K562 (cell line): ENCODE measurements at regions not wholly inside any gene's neighbourhood (a gene's known extent, or its start where the extent isn't known, plus 50 kb on each side); places are given as distances from the start of the nearest gene placed in this dataset.

Experiments used
- ATAC-seq: fragments of 200-7000 bp; cut with Tn5 transposase; 3 replicates; pipeline ENCODE4 v1.9.1; 2020; ENCODE audit warnings: moderate library complexity
- BruUV-seq: library from RNA; stranded (reverse); fragments of 400-500 nt; replicated peaks from 2 replicates; lab custom pipeline; 2021; lab: Mats Ljungman, UMichigan
- CTCF ChIA-PET: fragments of 300-600 bp; formaldehyde crosslinking; extraction: SDS; loops from one replicate; lab custom pipeline; 2021; ENCODE audit warnings: low intra/inter-chr PET ratio; lab: Yijun Ruan, JAX
- POLR2A ChIA-PET: fragments of 300-600, 350-650 bp; sonication (Branson Sonifier 250); formaldehyde crosslinking; extraction: SDS; loops from one replicate; lab custom pipeline; 2021; ENCODE audit warnings: antibody characterized with exemption, inconsistent platforms; lab: Yijun Ruan, JAX
- DNase-seq, 4 experiments: peaks; one replicate each; pipeline versions ENCODE4 v3.0.0 to v3.0.0-alpha.2; 2011 to 2018; ENCODE audit warnings: low spot score in 3 of 4, mixed read lengths in 3 of 4; ENCODE audit errors: extremely low read depth in 1 of 4
- FAIRE-seq: peaks from 2 replicates; lab custom pipeline; 2011; peaks lifted over from hg19 to GRCh38; lab: Jason Lieb, UNC
- H2AFZ ChIP-seq: 2 replicates; pipeline ENCODE4 v1.6.0; 2011; ENCODE audit warnings: low read depth, low read length, control low read depth, inconsistent platforms
- H3K27ac ChIP-seq: fragments of 200-600 bp; 3 replicates; pipeline ENCODE4 v1.8.0; 2011; ENCODE audit warnings: low read depth, mild to moderate bottlenecking, control low read depth, inconsistent platforms, low read length, moderate library complexity, mixed read lengths; ENCODE audit errors: extremely low read depth
- H3K27me3 ChIP-seq, 2 experiments: fragments of 300-600 bp in 1 of 2; 2 replicates in 1 of 2; 3 replicates in 1 of 2; pipeline versions ENCODE4 v1.6.0 to v1.8.0; 2011; ENCODE audit warnings: inconsistent platforms in 2 of 2, low read length in 2 of 2, mild to moderate bottlenecking in 1 of 2, mixed read lengths in 1 of 2, moderate library complexity in 1 of 2; ENCODE audit not compliant: control insufficient read depth in 2 of 2, insufficient read depth in 2 of 2
- H3K36me3 ChIP-seq: fragments of 300-600 bp; 3 replicates; pipeline ENCODE4 v1.8.0; 2011; ENCODE audit warnings: mild to moderate bottlenecking, low read length, inconsistent platforms; ENCODE audit not compliant: control insufficient read depth, insufficient read depth
- H3K4me1 ChIP-seq, 2 experiments: fragments of 200-600 bp in 1 of 2; replicated peaks in 1 of 2; 2 replicates in 1 of 2; 3 replicates in 1 of 2; pipeline versions ENCODE4 v1.5.1 to v1.8.0; 2011; ENCODE audit warnings: inconsistent platforms in 2 of 2, low read length in 2 of 2, mild to moderate bottlenecking in 1 of 2, mixed read lengths in 1 of 2, moderate library complexity in 1 of 2; ENCODE audit not compliant: control insufficient read depth in 2 of 2, insufficient read depth in 2 of 2
- H3K4me2 ChIP-seq: 2 replicates; pipeline ENCODE4 v1.6.1; 2011; ENCODE audit warnings: low read length, control low read depth, inconsistent platforms, mixed read lengths; ENCODE audit not compliant: insufficient read depth
- H3K4me3 ChIP-seq: fragments of 200-600 bp; sonication (generic), shearing (Covaris generic); 2 replicates; pipeline ENCODE4 v1.5.1; 2016; ENCODE audit warnings: control low read depth, inconsistent platforms
- H3K79me2 ChIP-seq: fragments of 200-600 bp; 3 replicates; pipeline ENCODE4 v1.8.0; 2011; ENCODE audit warnings: low read length, inconsistent platforms; ENCODE audit not compliant: control insufficient read depth, insufficient read depth
- H3K9ac ChIP-seq, 2 experiments: 2 replicates each; pipeline versions ENCODE4 v1.6.0 to v1.6.1; 2011; ENCODE audit warnings: low read depth in 2 of 2, low read length in 2 of 2, control low read depth in 1 of 2, inconsistent platforms in 1 of 2, mild to moderate bottlenecking in 1 of 2, mixed read lengths in 1 of 2; ENCODE audit not compliant: insufficient read depth in 1 of 2
- H3K9me1 ChIP-seq: one replicate; pipeline ENCODE4 v1.6.0; 2011; ENCODE audit warnings: inconsistent platforms, mild to moderate bottlenecking, low read length, moderate library complexity; ENCODE audit not compliant: control insufficient read depth, insufficient read depth
- H3K9me3 ChIP-seq: replicated peaks from 2 replicates; pipeline ENCODE4 v1.5.1; 2011; ENCODE audit warnings: low read depth, low read length, inconsistent platforms; ENCODE audit not compliant: control insufficient read depth, insufficient read depth
- H4K20me1 ChIP-seq: replicated peaks from 2 replicates; pipeline ENCODE4 v1.6.1; 2011; ENCODE audit warnings: low read length, inconsistent platforms, mixed read lengths; ENCODE audit not compliant: control insufficient read depth, insufficient read depth
- ILF3 ChIP-seq: fragments of 450-650 bp; IDR thresholded peaks from 2 replicates; pipeline ENCODE4 v1.6.1; 2018; ENCODE audit warnings: antibody characterized with exemption, mild to moderate bottlenecking, moderate library complexity, borderline replicate concordance
- KLF1 ChIP-seq: fragments of 450-650 bp; IDR thresholded peaks from 2 replicates; pipeline ENCODE4 v1.6.1; 2016; ENCODE audit warnings: missing genetic modification characterization, missing compliant biosample characterization
- MIER1 ChIP-seq: fragments of 450-650 bp; IDR thresholded peaks from 2 replicates; pipeline ENCODE4 v1.6.1; 2016; ENCODE audit warnings: antibody characterized with exemption, mild to moderate bottlenecking, low read depth
- NR2C2 ChIP-seq, 2 experiments: fragments of 200-800 bp in 1 of 2; sonication (Bioruptor generic) in 1 of 2; sonication (generic) in 1 of 2; formaldehyde crosslinking in 1 of 2; IDR thresholded peaks; 2 replicates each; pipeline versions ENCODE4 v1.6.1 to v1.8.0; 2016 to 2022; ENCODE audit warnings: mild to moderate bottlenecking in 1 of 2, missing compliant biosample characterization in 1 of 2, missing genetic modification characterization in 1 of 2, missing genetic modification reagents in 1 of 2
- RAD21 ChIP-seq, 2 experiments: fragments of 250-450 bp in 1 of 2; fragments of 450-650 bp in 1 of 2; sonication (Bioruptor Pico) in 1 of 2; formaldehyde crosslinking in 1 of 2; IDR thresholded peaks in 1 of 2; conservative IDR thresholded peaks in 1 of 2; 2 replicates each; pipeline versions ENCODE4 v1.4.0 to v1.8.0; 2020 to 2022; ENCODE audit warnings: mild to moderate bottlenecking in 2 of 2, moderate library complexity in 1 of 2
- TFAM ChIP-seq: fragments of 250-450 bp; sonication (Bioruptor Pico); conservative IDR thresholded peaks from 2 replicates; pipeline ENCODE4 v1.5.0; 2021; ENCODE audit warnings: mild to moderate bottlenecking, moderate library complexity
- U2AF2 ChIP-seq: fragments of 200-400 bp; formaldehyde crosslinking; optimal IDR thresholded peaks from 2 replicates; pipeline ENCODE3; 2017; ENCODE audit warnings: low read depth, mild to moderate bottlenecking, low read length
- WGBS: fragments of 100-300 bp; shearing (Covaris generic); methylation state at CpG from one replicate; pipeline ENCODE4 v1.1.6; 2016; ENCODE audit warnings: low coverage, mixed read lengths; ENCODE audit not compliant: insufficient coverage; ENCODE audit errors: missing lambda C conversion rate; 5-methylcytosine and 5-hydroxymethylcytosine counted together
- in situ Hi-C: fragments of 300-500 bp; cut with MboI; formaldehyde crosslinking; loops from 4 replicates; pipeline ENCODE4 v1.15.0; 2018; ENCODE audit warnings: inconsistent platforms, mixed read lengths
- intact Hi-C: fragments of 100-400 bp; cut with micrococcal nuclease; formaldehyde crosslinking; loops from 2 replicates; pipeline ENCODE4 v1.14.2; 2022
- TF ChIP-seq, protein P1 (sequence below), 2 experiments: fragments of 450-650 bp; formaldehyde crosslinking in 1 of 2; IDR thresholded peaks; 2 replicates each; pipeline versions ENCODE4 v1.4.0 to v1.6.1; 2014 to 2020; ENCODE audit warnings: mild to moderate bottlenecking in 2 of 2, borderline replicate concordance in 1 of 2, low read depth in 1 of 2
- TF ChIP-seq, protein P2 (sequence below): fragments of 450-650 bp; conservative IDR thresholded peaks from 2 replicates; pipeline ENCODE4 v1.6.1; 2016; ENCODE audit warnings: missing genetic modification characterization, low read depth, mild to moderate bottlenecking, missing compliant biosample characterization, moderate library complexity

DNA sequence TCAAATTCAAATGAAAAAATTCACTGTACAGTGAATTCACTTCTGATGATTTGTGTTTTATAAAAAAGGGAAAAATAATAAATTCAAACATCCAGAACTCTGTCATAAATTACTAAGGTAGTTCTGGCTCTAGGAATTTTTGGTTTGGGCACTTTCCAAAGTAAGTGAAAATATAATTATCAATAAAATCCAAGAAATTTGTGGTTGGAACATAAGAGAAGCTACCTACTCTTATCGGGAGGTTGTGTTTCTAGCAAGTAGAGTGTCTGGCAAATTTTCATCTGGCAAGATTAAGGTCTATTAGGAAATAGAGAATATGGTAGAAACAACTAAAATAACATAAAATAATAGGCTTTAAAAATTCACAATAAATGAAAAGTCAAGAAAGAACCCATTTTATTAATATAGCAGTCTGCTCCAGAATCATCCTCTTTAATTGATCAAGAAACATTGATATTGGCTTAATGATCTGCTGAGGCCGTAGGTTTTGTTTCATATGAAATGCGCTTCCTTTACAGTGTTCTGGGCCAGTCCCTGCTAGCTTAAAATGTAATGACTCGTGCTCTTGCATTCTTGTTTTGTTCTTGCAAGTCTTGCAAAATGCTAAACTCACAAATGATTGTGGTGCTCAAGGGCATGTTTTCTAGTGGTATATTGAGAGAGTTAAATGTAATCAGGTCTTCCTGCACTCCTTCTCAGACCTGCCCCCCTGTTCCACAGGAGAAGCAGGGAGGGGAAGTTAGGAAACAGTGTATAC, 331.4 kb downstream of the RAPGEF2 start:
- H3K9me3 ChIP-seq = no peaks in the 10 kb centered on the region
- H3K36me3 ChIP-seq = no peaks in the 10 kb centered on the region
- H3K79me2 ChIP-seq = no peaks in the 10 kb centered on the region
- no peak overlapping the region for H2AFZ ChIP-seq
- ChIA-PET CTCF (no interaction called here), POLR2A (no interaction called here)
- intact Hi-C loops = no loop called here
- ATAC-seq = no peak
- no peak overlapping the region for H3K4me2 ChIP-seq
- no peak overlapping the region for H3K4me3 ChIP-seq
- in situ Hi-C loops = loop anchor here (25.0 kb wide), 2 partner anchors 697 to 1172 kb away; no protein-coding TSS in a partner anchor
- H3K27ac ChIP-seq = no peak overlapping the region
- BruUV-seq = no TSS peak
- DNase-seq = no peak
- FAIRE-seq = no peak
- no peak overlapping the region for H3K9ac ChIP-seq
- no peaks in the 10 kb centered on the region for H4K20me1 ChIP-seq
- H3K27me3 ChIP-seq = peaks cover 2 to 6% of the 10 kb centered on the region in 2 experiments; a peak in 1 of 5 replicates
- no peaks in the 10 kb centered on the region for H3K4me1 ChIP-seq
- H3K9me1 ChIP-seq = no peaks in the 10 kb centered on the region
- WGBS = 28% methylated on average over 4 of the region's 4 CpGs
- TF ChIP-seq, protein P1, sequence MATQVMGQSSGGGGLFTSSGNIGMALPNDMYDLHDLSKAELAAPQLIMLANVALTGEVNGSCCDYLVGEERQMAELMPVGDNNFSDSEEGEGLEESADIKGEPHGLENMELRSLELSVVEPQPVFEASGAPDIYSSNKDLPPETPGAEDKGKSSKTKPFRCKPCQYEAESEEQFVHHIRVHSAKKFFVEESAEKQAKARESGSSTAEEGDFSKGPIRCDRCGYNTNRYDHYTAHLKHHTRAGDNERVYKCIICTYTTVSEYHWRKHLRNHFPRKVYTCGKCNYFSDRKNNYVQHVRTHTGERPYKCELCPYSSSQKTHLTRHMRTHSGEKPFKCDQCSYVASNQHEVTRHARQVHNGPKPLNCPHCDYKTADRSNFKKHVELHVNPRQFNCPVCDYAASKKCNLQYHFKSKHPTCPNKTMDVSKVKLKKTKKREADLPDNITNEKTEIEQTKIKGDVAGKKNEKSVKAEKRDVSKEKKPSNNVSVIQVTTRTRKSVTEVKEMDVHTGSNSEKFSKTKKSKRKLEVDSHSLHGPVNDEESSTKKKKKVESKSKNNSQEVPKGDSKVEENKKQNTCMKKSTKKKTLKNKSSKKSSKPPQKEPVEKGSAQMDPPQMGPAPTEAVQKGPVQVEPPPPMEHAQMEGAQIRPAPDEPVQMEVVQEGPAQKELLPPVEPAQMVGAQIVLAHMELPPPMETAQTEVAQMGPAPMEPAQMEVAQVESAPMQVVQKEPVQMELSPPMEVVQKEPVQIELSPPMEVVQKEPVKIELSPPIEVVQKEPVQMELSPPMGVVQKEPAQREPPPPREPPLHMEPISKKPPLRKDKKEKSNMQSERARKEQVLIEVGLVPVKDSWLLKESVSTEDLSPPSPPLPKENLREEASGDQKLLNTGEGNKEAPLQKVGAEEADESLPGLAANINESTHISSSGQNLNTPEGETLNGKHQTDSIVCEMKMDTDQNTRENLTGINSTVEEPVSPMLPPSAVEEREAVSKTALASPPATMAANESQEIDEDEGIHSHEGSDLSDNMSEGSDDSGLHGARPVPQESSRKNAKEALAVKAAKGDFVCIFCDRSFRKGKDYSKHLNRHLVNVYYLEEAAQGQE (IDR thresholded peaks at IDR 0.05; ENCODE audit: borderline replicate concordance) = no peak
- TF ChIP-seq, protein P1 (CRISPR knock-in tag; IDR thresholded peaks at IDR 0.05; ENCODE audit: low read depth) = no peak
- TF ChIP-seq MIER1 = no peak
- no peak for TF ChIP-seq U2AF2
- no peak for TF ChIP-seq RAD21 (CRISPR knock-in tag; conservative IDR thresholded peaks at IDR 0.05 in 1 of 2, IDR thresholded peaks at IDR 0.05 in 1 of 2)
- no peak for TF ChIP-seq NR2C2 (CRISPR knock-in tag; IDR thresholded peaks at IDR 0.05)
- no peak for TF ChIP-seq NR2C2 (tag; IDR thresholded peaks at IDR 0.05)
- no peak for TF ChIP-seq TFAM (CRISPR knock-in tag)
- no peak for TF ChIP-seq KLF1 (tag)
- TF ChIP-seq, protein P2, sequence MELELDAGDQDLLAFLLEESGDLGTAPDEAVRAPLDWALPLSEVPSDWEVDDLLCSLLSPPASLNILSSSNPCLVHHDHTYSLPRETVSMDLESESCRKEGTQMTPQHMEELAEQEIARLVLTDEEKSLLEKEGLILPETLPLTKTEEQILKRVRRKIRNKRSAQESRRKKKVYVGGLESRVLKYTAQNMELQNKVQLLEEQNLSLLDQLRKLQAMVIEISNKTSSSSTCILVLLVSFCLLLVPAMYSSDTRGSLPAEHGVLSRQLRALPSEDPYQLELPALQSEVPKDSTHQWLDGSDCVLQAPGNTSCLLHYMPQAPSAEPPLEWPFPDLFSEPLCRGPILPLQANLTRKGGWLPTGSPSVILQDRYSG (tag) = no peak
- TF ChIP-seq ILF3 = no peak
